Kidney (tissue), 13 donors: ENCODE measurements at regions not wholly inside any gene's neighbourhood (a gene's known extent, or its start where the extent isn't known, plus 50 kb on each side); places are given as distances from the start of the nearest gene placed in this dataset.

Experiments
- DNase-seq, 5 donors: peaks; one replicate each; pipeline ENCODE4 v3.0.0-alpha.2; 2013 to 2020
- FAIRE-seq: peaks from 2 replicates; lab custom pipeline; 2012; peaks lifted over from hg19 to GRCh38; lab: Jason Lieb, UNC
- H3K27ac ChIP-seq, 2 donors: one replicate each; pipeline ENCODE4 v1.7.0; 2013; ENCODE audit warnings: low read depth in 2 of 2, low read length in 2 of 2, inconsistent platforms in 1 of 2
- H3K27me3 ChIP-seq: one replicate; pipeline ENCODE4 v1.7.1; 2013; ENCODE audit warnings: low read length, inconsistent platforms; ENCODE audit not compliant: control insufficient read depth, insufficient read depth
- H3K36me3 ChIP-seq, 3 donors: one replicate each; pipeline versions ENCODE4 v1.7.0 to v1.7.1; 2013; ENCODE audit warnings: low read length in 3 of 3, control low read depth in 1 of 3, inconsistent platforms in 1 of 3; ENCODE audit not compliant: insufficient read depth in 3 of 3, control insufficient read depth in 2 of 3
- H3K4me1 ChIP-seq, 3 donors: one replicate each; pipeline versions ENCODE4 v1.7.0 to v1.7.1; 2013; ENCODE audit warnings: low read length in 3 of 3, inconsistent platforms in 1 of 3, low read depth in 1 of 3; ENCODE audit not compliant: control insufficient read depth in 2 of 3, insufficient read depth in 2 of 3
- H3K4me3 ChIP-seq, 3 donors: one replicate each; pipeline versions ENCODE4 v1.7.0 to v1.8.1; 2013; ENCODE audit warnings: low read length in 3 of 3, control low read depth in 1 of 3, inconsistent platforms in 1 of 3
- H3K9ac ChIP-seq, 3 donors: one replicate each; pipeline versions ENCODE4 v1.7.0 to v1.7.1; 2013; ENCODE audit warnings: low read length in 3 of 3, control low read depth in 1 of 3, inconsistent platforms in 1 of 3
- H3K9me3 ChIP-seq, 3 donors: one replicate each; pipeline versions ENCODE4 v1.7.0 to v1.7.1; 2013; ENCODE audit warnings: low read length in 3 of 3, control low read depth in 1 of 3, inconsistent platforms in 1 of 3; ENCODE audit not compliant: control insufficient read depth in 2 of 3, insufficient read depth in 1 of 3
- intact Hi-C: fragments of 100-400 bp; cut with DNase I; formaldehyde crosslinking; loops from one replicate; pipeline ENCODE4 v1.11.1; 2022
- TF ChIP-seq, protein P1 (sequence below): IDR thresholded peaks from 3 replicates; pipeline ENCODE4 v1.5.1; 2012; ENCODE audit warnings: mild to moderate bottlenecking, moderate library complexity, borderline replicate concordance; ENCODE audit not compliant: insufficient read depth; ENCODE audit errors: extremely low read depth
- donor health status: control.
- donor health status: control.
- donor health status: control.
- donor health status: control.
- donor health status: control.
- donor health status: DM: yes; HTN: yes; CAD: no.
- donor health status: Normal renal cell carcinoma (clear cell type).

- TF ChIP-seq, protein P1, sequence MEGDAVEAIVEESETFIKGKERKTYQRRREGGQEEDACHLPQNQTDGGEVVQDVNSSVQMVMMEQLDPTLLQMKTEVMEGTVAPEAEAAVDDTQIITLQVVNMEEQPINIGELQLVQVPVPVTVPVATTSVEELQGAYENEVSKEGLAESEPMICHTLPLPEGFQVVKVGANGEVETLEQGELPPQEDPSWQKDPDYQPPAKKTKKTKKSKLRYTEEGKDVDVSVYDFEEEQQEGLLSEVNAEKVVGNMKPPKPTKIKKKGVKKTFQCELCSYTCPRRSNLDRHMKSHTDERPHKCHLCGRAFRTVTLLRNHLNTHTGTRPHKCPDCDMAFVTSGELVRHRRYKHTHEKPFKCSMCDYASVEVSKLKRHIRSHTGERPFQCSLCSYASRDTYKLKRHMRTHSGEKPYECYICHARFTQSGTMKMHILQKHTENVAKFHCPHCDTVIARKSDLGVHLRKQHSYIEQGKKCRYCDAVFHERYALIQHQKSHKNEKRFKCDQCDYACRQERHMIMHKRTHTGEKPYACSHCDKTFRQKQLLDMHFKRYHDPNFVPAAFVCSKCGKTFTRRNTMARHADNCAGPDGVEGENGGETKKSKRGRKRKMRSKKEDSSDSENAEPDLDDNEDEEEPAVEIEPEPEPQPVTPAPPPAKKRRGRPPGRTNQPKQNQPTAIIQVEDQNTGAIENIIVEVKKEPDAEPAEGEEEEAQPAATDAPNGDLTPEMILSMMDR = no peak
- no peaks in the 10 kb centered on the region for H3K36me3 ChIP-seq
- FAIRE-seq = no peak
- peak in 1 of 5 donors; percentile 31 for DNase-seq
- H3K27ac ChIP-seq = no peak overlapping the region
- H3K4me1 ChIP-seq = no peaks in the 10 kb centered on the region
- no peak overlapping the region for H3K9ac ChIP-seq
- intact Hi-C loops = no loop called here
- H3K4me3 ChIP-seq = no peak overlapping the region
- H3K9me3 ChIP-seq = no peaks in the 10 kb centered on the region
- H3K27me3 ChIP-seq = peaks cover 3% of the 10 kb centered on the region
Observed at GRCh38 chr17:77800816-77801215, 157.7 kb upstream of the TNRC6C start.

GRCh38 chr17:77801545-77802332 is 156.8 kb upstream of the TNRC6C start:
- intact Hi-C loops = no loop called here
- FAIRE-seq = no peak
- Histone ChIP-seq H3K36me3 (no peaks in the 10 kb centered on the region), H3K9me3 (no peaks in the 10 kb centered on the region), H3K9ac (no peak overlapping the region), H3K27me3 (peaks cover 3% of the 10 kb centered on the region), H3K4me3 (no peak overlapping the region), H3K27ac (no peak overlapping the region), H3K4me1 (no peaks in the 10 kb centered on the region)
- TF ChIP-seq, protein P1 = no peak
- DNase-seq = peak in 1 of 5 donors; percentile 6

- TF ChIP-seq, protein P1 = no peak
- peak in 2 of 5 donors; percentile 6 to 17 for DNase-seq
- intact Hi-C loops = no loop called here
- H3K4me1 ChIP-seq = no peaks in the 10 kb centered on the region
- H3K27ac ChIP-seq = no peak overlapping the region
- H3K36me3 ChIP-seq = no peaks in the 10 kb centered on the region
- no peak overlapping the region for H3K4me3 ChIP-seq
- H3K27me3 ChIP-seq = peaks cover 3% of the 10 kb centered on the region
- FAIRE-seq = no peak
- no peaks in the 10 kb centered on the region for H3K9me3 ChIP-seq
- H3K9ac ChIP-seq = no peak overlapping the region
Observed at GRCh38 chr17:77802333-77802615, 156.2 kb upstream of the TNRC6C start.
